ENCODE measurements at regions not wholly inside any gene's neighbourhood (a gene's known extent, or its start where the extent isn't known, plus 50 kb on each side); places are given as distances from the start of the nearest gene placed in this dataset.

- no peak overlapping the region for H3K9ac ChIP-seq
- peaks cover 46% of the 10 kb centered on the region for H3K4me1 ChIP-seq
- H4K20me1 ChIP-seq = no peaks in the 10 kb centered on the region
- no peaks in the 10 kb centered on the region for H3K27me3 ChIP-seq
- TF ChIP-seq Cebpa-rat (IDR thresholded peaks at IDR 0.05) = no peak
- no peak overlapping the region for H3K4me3 ChIP-seq
- H3K4me2 ChIP-seq = no peak overlapping the region
- H3K27ac ChIP-seq = no peak overlapping the region
- H3K36me3 ChIP-seq = no peaks in the 10 kb centered on the region
- H3K9me3 ChIP-seq = 0 out of 2 replicates have a peak, but pooled peaks cover 3% of the 10 kb centered on the region
Observed at GRCh38 chr17:79533116-79533515, 77.7 kb downstream of the RBFOX3 start.

DNA sequence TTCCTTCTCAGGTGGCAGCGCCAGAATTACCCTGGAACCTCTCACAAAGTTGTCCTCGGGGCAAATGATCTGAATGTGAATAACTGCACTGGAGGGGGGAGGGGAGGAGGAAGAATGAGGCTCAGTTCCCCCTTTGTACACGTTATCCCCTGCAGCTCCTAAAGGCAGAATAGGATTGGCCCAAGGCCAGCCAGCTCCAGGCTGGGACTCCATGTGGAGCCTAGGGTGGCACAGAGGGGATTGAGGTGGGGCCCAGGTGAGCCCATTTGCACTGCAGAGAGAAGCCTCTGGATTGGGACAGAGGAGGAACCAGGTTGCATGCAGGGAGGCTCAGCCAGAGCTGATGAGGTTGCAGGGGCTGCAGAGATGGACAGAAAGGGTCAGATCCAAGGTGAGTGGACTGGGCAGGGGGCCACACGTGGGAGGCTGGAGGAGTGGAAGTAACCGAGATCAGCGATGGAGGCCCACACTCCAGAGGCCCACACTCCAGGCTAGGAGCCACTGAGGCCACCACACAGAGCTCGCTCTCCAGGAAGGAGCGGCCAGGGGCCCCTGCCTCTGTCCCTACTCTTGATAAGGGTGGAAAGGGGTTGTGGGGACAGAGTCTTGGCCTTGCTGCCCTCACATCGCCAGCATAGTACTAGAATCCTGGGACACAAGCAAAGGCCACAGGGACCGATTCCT, 78.6 kb downstream of the RBFOX3 start:
- H3K27me3 ChIP-seq = no peaks in the 10 kb centered on the region

GRCh38 chr17:79531191-79532095, 79.4 kb downstream of the RBFOX3 start:
- no peaks in the 10 kb centered on the region for H3K27me3 ChIP-seq
- peaks cover 37% of the 10 kb centered on the region for H3K4me1 ChIP-seq
- no peak overlapping the region for H3K9ac ChIP-seq

More for the DNA sequence above, 78.6 kb downstream of the RBFOX3 start:
- TF ChIP-seq Cebpa-rat (IDR thresholded peaks at IDR 0.05) = no peak
- H3K27ac ChIP-seq = no peak overlapping the region
- H3K4me3 ChIP-seq = no peak overlapping the region
- no peaks in the 10 kb centered on the region for H3K36me3 ChIP-seq
- no peaks in the 10 kb centered on the region for H4K20me1 ChIP-seq
- no peak overlapping the region for H3K9ac ChIP-seq
- H3K4me1 ChIP-seq = peaks cover 37% of the 10 kb centered on the region
- H3K4me2 ChIP-seq = no peak overlapping the region
- 0 out of 2 replicates have a peak, but pooled peaks cover 3% of the 10 kb centered on the region for H3K9me3 ChIP-seq

DNA sequence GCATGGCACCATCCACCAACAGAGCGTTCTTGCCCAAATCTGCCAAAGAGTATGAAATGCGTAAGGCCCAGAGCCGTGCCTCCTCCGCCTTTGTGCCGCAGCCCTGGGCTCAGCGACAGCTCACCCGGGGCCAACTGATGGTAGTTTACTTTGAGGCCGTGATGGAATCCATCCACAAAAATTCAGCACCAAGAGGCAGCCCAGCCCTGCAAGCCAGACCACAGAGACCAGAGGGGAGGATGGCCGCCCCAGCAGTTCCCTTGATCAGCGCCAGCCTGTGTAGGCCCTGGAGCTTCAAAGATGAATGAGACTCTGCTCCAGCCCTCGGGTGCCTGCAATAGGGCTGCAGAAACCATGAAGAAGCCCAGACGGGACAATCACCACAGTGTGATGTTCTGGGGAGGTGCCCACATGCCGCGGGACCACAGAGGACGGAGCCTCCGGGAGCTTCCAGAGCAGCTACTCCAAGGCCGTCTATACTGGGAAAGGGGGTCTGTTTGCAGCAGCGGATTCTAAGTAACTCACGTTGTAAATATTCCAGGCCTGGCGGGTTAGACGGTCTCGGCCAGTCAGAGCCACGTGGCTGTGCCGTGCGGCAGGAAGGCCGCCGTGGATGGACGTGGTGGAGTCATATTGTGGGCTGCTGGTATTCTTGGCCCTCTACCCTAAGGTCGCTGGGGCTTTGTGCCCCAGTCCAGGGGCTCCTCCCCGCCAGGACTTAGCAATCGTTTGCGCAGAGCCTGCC, 80.3 kb downstream of the RBFOX3 start:
- H3K4me2 ChIP-seq = no peak overlapping the region; the same call in 1 of the 2 replicates
- no peaks in the 10 kb centered on the region for H3K27me3 ChIP-seq
- 0 out of 2 replicates have a peak, but pooled peaks cover 3% of the 10 kb centered on the region for H3K9me3 ChIP-seq
- no peak overlapping the region for H3K9ac ChIP-seq
- H3K27ac ChIP-seq = no peak overlapping the region
- H3K4me1 ChIP-seq = peaks cover 36% of the 10 kb centered on the region
- TF ChIP-seq Cebpa-rat (IDR thresholded peaks at IDR 0.05) = no peak
- H3K36me3 ChIP-seq = no peaks in the 10 kb centered on the region
- no peak overlapping the region for H3K4me3 ChIP-seq
- no peaks in the 10 kb centered on the region for H4K20me1 ChIP-seq

More at GRCh38 chr17:79531191-79532095, 79.4 kb downstream of the RBFOX3 start:
- H3K4me2 ChIP-seq = no peak overlapping the region
- 0 out of 2 replicates have a peak, but pooled peaks cover 3% of the 10 kb centered on the region for H3K9me3 ChIP-seq
- no peak overlapping the region for H3K27ac ChIP-seq
- no peak for TF ChIP-seq Cebpa-rat (IDR thresholded peaks at IDR 0.05)
- no peaks in the 10 kb centered on the region for H4K20me1 ChIP-seq
- no peaks in the 10 kb centered on the region for H3K36me3 ChIP-seq
- no peak overlapping the region for H3K4me3 ChIP-seq

- peak overlapping the region; percentile 52 for H3K4me2 ChIP-seq
- peaks cover 27% of the 10 kb centered on the region for H3K4me1 ChIP-seq
- H3K9ac ChIP-seq = 0 out of 2 replicates have a peak overlapping the region, but pooled peaks have one; percentile 15
- no peak overlapping the region for H3K4me3 ChIP-seq
- no peaks in the 10 kb centered on the region for H3K36me3 ChIP-seq
- no peaks in the 10 kb centered on the region for H4K20me1 ChIP-seq
- no peak for TF ChIP-seq Cebpa-rat (IDR thresholded peaks at IDR 0.05)
- 0 out of 2 replicates have a peak, but pooled peaks cover 3% of the 10 kb centered on the region for H3K9me3 ChIP-seq
- H3K27ac ChIP-seq = no peak overlapping the region
- H3K27me3 ChIP-seq = no peaks in the 10 kb centered on the region
Observed at GRCh38 chr17:79529661-79530081, 81.2 kb downstream of the RBFOX3 start.

- Histone ChIP-seq H3K4me1 (peaks cover 21% of the 10 kb centered on the region), H3K27ac (no peak overlapping the region), H3K36me3 (no peaks in the 10 kb centered on the region), H3K9ac (no peak overlapping the region), H4K20me1 (no peaks in the 10 kb centered on the region), H3K4me2 (no peak overlapping the region), H3K9me3 (0 out of 2 replicates have a peak, but pooled peaks cover 3% of the 10 kb centered on the region), H3K27me3 (peaks cover 2% of the 10 kb centered on the region; the same call in 1 of the 2 replicates), H3K4me3 (no peak overlapping the region)
- no peak for TF ChIP-seq Cebpa-rat (IDR thresholded peaks at IDR 0.05)
Observed at GRCh38 chr17:79528592-79529125, 82.2 kb downstream of the RBFOX3 start.

DNA sequence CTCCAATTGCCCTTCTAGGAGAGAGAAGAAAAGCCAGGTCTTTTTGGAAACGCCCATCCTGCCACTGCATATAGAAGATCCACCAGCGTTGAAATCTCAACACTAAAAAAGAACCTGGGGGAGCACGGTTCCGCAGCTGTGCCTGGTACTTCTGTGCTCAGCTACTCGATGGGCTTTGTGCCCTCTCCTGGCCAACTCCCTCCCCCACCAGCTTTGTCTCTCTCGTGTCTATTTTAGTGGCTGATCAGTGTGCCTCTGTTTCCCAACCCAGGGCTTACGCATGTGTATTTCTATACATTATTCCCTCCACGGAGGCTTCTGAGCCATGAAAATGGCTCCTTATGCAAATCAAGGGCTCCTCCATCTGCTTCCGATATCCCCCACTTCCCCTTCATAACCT, 83.5 kb downstream of the RBFOX3 start:
- Histone ChIP-seq H3K36me3 (no peaks in the 10 kb centered on the region), H3K4me2 (no peak overlapping the region), H3K9me3 (0 out of 2 replicates have a peak, but pooled peaks cover 3% of the 10 kb centered on the region), H3K27me3 (peaks cover 8% of the 10 kb centered on the region), H3K9ac (no peak overlapping the region), H3K27ac (no peak overlapping the region), H3K4me1 (peaks cover 21% of the 10 kb centered on the region), H4K20me1 (no peaks in the 10 kb centered on the region), H3K4me3 (no peak overlapping the region)
- no peak for TF ChIP-seq Cebpa-rat (IDR thresholded peaks at IDR 0.05)

- no peaks in the 10 kb centered on the region for H4K20me1 ChIP-seq
- no peak overlapping the region for H3K4me3 ChIP-seq
- peaks cover 8% of the 10 kb centered on the region for H3K27me3 ChIP-seq
- no peaks in the 10 kb centered on the region for H3K36me3 ChIP-seq
- H3K4me2 ChIP-seq = no peak overlapping the region
- no peak for TF ChIP-seq Cebpa-rat (IDR thresholded peaks at IDR 0.05)
- peaks cover 15% of the 10 kb centered on the region for H3K4me1 ChIP-seq
- 0 out of 2 replicates have a peak, but pooled peaks cover 3% of the 10 kb centered on the region for H3K9me3 ChIP-seq
- H3K27ac ChIP-seq = no peak overlapping the region
- H3K9ac ChIP-seq = no peak overlapping the region
Observed at GRCh38 chr17:79525793-79526677, 84.8 kb downstream of the RBFOX3 start.

Measured in BLaER1 (cell line).